ENCODE measurements at regions not wholly inside any gene's neighbourhood (a gene's known extent, or its start where the extent isn't known, plus 50 kb on each side); places are given as distances from the start of the nearest gene placed in this dataset.

GRCh38 chr7:25486656-25487055 is 258.4 kb upstream of the NPVF start:
- WGBS, 2 donors: 55 to 56% methylated on average over 2 of the region's 2 CpGs
- H3K4me3 ChIP-seq (ENCODE audit: low read depth, poor library complexity, severe bottlenecking): no peak overlapping the region
- intact Hi-C loops (cut with DNase I; ENCODE audit: low total_unique reads): no loop called here
- TF ChIP-seq POLR2A (IDR thresholded peaks at IDR 0.05) (no peak), CTCF (IDR thresholded peaks at IDR 0.05) (no peak)
- DNase-seq (ENCODE audit: low spot score in 2 of 2): no peak

- intact Hi-C loops (cut with DNase I; ENCODE audit: low total_unique reads): no loop called here
Observed at GRCh38 chr7:25493805-25494366, 265.6 kb upstream of the NPVF start.

GRCh38 chr7:25494896-25495295 is 266.6 kb upstream of the NPVF start:
- 100% methylated on average over 2 of the region's 2 CpGs for WGBS, 2 donors
- no peak for DNase-seq (ENCODE audit: low spot score in 2 of 2)
- intact Hi-C loops (cut with DNase I; ENCODE audit: low total_unique reads): no loop called here
- TF ChIP-seq POLR2A (IDR thresholded peaks at IDR 0.05) (no peak), CTCF (IDR thresholded peaks at IDR 0.05) (no peak)
- no peak overlapping the region for H3K4me3 ChIP-seq (ENCODE audit: low read depth, poor library complexity, severe bottlenecking)

More at GRCh38 chr7:25493805-25494366, 265.6 kb upstream of the NPVF start:
- no peak overlapping the region for H3K4me3 ChIP-seq (ENCODE audit: low read depth, poor library complexity, severe bottlenecking)
- no peak for DNase-seq (ENCODE audit: low spot score in 2 of 2)
- TF ChIP-seq CTCF (IDR thresholded peaks at IDR 0.05) (no peak), POLR2A (IDR thresholded peaks at IDR 0.05) (no peak)
- 76% methylated on average over 8 of the region's 8 CpGs for WGBS, 2 donors

GRCh38 chr7:25495342-25496250 is 267.3 kb upstream of the NPVF start:
- WGBS, 2 donors: 82% methylated on average over 11 of the region's 11 CpGs
- intact Hi-C loops (cut with DNase I; ENCODE audit: low total_unique reads): no loop called here
- DNase-seq (ENCODE audit: low spot score in 2 of 2): no peak
- TF ChIP-seq POLR2A (IDR thresholded peaks at IDR 0.05): no peak
- no peak for TF ChIP-seq CTCF (IDR thresholded peaks at IDR 0.05)
- no peak overlapping the region for H3K4me3 ChIP-seq (ENCODE audit: low read depth, poor library complexity, severe bottlenecking)

GRCh38 chr7:25496476-25497368 is 268.4 kb upstream of the NPVF start:
- TF ChIP-seq POLR2A (IDR thresholded peaks at IDR 0.05) (no peak), CTCF (IDR thresholded peaks at IDR 0.05) (no peak)
- WGBS, 2 donors: 78 to 86% methylated on average over 11 of the region's 11 CpGs
- intact Hi-C loops (cut with DNase I; ENCODE audit: low total_unique reads): no loop called here
- DNase-seq (ENCODE audit: low spot score in 2 of 2): no peak
- no peak overlapping the region for H3K4me3 ChIP-seq (ENCODE audit: low read depth, poor library complexity, severe bottlenecking)
